GM21619 (cell line): ENCODE measurements at regions not wholly inside any gene's neighbourhood (a gene's known extent, or its start where the extent isn't known, plus 50 kb on each side); places are given as distances from the start of the nearest gene placed in this dataset.

Source experiments
- ATAC-seq: cut with Tn5 transposase; IDR thresholded peaks from one replicate; pipeline ENCODE4 v1.9.1; 2021; ENCODE audit not compliant: unreplicated experiment

DNA sequence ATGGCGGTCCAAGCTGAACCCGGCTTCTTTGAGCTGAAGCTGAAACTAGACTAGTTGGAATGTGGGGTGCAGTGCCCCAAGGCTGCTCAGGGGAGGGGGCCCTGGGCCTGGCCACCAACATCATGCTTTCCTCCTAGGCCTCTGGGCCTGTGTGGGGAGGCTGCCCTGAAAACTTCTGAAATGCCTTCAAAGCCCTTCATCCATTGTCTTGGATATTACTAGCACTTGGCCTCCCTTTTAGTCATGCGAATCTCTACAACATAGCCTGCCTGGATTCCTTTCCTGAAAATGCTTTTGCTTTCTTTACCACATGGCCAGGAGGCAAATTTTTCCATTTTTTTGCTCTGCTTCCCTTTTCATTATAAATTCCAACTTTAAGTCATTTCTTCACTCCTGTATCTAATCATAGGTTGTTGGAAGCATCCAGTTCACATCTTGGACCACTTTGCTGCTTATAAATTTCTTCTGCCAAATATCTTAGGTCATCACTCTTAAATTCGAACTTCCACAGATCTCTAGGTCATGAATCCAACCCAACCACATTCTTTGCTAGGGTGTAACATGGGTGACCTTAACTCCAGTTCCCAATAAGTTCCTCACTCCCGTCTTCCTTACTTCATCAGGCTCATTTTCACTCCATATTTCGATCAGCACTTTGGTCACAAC, 103.4 kb downstream of the DDIT4L start:
- no peak for ATAC-seq

DNA sequence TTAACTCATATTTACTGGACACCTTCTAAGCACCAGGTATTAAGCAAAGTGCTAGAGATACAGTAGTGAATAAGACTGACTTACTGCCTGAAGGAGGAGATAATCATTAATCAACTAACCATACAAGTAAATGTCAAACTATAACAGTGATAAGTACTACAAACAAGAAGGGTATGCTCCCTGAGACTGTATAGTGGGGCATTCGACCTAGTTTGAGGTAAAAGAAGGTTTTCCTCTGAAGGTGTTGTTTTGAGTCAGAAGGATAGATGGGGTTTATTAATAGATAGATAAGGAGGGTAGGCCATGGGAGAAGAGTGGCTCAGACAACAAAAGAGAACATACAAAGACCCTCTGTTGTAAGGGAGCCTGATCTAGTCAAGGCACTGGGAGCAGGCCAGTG, 105.4 kb downstream of the DDIT4L start:
- ATAC-seq = no peak

DNA sequence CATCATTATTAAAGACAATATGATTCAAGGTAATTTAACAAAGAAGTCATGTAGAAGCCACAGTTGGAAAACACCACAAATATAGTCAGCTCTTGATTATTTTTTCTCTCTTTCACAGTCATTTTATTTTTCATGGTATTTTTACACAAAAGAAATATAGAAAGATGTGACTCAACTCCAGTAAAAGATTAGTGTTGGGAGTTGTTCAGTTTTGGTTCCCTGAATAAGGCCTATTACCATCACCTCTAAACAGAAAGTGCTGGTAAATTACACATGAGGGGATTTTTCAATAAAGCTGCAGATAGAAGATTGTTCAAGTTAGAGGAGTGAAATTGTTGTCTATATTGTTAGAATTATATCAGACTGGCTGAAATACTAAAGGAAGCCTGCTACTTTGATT, 107.0 kb downstream of the DDIT4L start:
- ATAC-seq = peak; percentile 41

DNA sequence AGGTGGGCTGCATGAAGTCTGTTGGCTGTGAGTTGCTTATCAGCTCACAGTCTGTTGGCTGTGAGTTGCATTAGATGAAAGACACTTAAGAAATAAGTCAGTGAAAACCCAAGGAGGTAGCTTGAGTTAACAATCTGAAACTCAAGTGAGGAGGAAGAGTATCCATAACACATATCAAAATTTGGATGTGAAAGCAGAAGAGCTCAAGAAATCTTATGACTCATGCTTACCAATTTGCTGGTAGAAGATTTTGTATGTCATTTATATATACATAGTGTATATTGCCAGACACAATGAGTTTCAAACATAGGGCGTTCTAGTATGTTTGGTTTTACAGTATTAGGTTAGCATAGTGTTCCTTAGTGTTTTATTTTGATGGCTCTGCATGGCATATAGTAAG, 107.4 kb downstream of the DDIT4L start:
- peak; percentile 39 for ATAC-seq

DNA sequence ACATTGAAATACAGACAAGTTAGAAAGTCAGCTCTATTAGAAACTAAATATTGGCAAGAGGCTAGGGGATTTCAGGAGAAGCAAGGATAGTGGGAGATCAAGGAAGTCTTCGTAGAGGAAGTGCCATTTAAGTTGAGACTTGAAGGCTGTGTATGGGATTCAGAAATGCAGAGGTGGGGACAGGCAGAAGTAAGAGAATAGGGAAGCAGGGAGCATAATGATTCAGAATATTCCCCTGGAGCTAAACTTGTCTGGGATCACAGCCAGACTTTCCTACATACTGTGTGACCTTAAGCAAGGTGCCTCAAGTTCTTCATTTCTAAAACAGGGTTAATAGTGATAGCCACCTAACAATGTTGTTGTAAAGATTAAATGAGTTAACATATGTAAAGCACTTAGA, 108.8 kb downstream of the DDIT4L start:
- ATAC-seq = no peak

DNA sequence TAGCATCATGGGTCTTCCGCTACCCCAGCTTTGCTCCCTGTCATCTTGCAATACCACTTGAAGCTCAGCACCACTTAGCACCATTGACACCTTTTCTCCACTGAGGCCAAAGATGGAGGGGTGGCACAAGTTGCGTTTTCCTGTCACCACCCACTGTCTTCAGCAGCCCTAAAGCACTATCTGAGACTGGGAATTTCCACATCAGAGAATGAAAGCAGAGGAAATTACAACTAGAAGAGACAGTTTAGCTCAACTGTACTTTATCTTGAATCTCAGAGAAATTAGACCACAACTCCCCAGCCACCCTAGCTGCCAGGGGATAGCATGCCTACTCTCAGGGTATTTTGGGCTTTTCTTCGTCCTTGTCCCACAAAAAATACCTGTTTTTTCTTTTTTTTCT, 111.0 kb downstream of the DDIT4L start:
- no peak for ATAC-seq

DNA sequence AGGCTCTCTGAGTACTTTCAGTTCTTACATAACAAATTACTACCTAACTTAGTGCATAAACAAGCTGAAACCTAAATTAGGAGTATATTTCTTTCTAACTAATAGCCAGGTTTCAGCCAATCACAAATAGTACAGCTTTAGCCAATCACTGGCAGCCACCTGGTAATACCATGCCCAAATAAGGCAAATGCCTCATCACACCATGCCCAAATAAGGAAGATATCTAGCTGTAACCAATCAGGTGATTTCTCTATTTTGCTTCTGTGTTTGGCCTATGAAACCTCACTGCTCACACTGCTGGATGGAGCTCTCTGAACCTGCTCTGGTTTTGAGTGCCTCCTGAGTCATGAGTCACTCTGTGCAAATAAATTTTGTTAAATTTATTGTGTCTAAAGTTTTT, 113.5 kb downstream of the DDIT4L start:
- ATAC-seq = no peak

DNA sequence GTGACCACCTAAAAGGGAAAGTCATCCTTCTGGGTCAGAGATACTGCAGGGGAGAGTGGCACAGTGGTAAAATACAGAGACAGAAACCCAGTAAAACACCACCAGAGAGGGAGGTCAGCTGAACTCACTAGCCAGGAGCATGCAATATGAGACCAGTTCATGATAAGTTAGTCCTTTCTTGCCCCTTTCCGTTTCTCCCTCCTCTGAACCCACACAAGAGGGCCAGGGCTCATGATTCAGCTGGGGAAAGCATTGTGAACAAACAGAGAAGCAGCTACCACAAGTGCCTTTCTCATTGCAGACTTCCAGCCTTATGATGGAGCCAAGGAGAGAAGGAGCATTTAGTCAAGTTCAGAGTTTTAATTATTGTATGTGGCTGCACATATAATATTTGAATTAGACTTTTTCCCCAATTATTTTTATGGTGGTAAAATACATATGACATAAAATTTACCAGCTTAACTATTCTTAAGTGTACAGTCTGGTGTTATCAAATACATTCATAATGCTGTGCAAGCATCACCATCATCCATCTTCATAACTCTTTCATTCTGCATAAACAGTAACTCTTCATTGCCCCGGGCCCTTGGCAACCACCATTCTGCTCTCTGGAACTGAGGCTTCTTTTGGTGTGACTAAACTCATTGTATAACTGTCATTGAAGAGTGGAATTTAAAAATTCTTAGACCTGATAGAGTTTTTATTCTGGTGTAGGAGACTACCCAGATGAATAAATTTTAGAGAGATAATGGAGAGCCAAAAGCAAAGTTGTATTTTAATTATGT, 114.6 kb downstream of the DDIT4L start:
- no peak for ATAC-seq

DNA sequence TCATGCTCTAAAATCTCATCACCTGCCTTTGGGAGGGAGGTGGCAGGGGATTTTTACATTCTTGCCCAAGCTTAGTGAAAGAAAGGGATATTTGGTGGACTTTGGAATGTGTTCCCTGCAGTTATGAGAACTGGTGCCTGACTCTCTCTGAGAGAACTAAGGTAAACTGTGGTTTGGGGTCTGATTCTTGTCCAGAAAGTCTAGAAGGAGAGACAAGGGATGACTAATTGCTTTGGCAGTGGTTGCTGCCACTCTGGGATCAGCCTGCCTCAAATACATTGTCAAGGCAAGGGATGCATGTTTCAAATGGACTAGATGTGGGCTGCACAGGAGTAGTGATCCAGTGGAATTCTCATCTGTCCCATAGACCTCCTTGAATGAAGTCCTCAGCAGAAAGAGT, 115.2 kb downstream of the DDIT4L start:
- ATAC-seq = no peak

DNA sequence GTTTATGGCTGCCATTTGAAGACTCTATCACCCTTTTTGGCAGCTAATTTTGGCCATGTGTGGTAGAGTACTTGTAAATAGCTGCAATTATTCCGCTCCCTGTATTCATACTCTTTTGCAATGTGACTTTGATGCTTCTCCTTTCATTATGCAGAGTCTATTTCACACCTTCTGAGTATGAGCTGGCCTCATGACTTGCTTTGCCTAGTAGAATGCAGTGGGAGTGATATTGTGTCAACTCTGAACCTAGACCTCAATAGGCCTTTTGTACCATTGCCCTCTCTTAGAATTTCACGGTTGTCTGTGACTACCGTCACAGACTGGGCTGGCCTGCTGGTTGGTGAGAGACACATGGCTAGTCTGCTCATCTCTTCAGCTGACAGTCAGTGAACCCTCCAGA, 118.8 kb downstream of the DDIT4L start:
- ATAC-seq = no peak

DNA sequence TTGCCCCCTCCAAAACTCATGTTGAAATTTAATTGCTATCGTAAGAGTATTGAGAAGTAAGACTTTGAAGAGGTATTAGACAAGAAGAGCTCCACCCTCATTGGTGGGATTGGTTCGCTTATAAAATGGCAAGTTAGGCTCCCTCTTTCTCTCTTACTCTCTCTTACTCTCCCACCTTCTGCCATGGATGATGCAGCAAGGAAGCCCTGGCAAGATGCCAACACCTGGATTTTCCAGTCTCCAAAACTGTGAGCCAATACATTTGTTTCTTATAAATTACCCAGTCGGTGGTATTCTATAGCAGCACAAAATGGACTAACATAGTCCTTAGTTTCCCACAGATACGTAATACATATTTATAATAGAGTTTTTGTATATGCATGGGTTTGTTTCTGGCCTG, 119.4 kb downstream of the DDIT4L start:
- ATAC-seq = no peak

DNA sequence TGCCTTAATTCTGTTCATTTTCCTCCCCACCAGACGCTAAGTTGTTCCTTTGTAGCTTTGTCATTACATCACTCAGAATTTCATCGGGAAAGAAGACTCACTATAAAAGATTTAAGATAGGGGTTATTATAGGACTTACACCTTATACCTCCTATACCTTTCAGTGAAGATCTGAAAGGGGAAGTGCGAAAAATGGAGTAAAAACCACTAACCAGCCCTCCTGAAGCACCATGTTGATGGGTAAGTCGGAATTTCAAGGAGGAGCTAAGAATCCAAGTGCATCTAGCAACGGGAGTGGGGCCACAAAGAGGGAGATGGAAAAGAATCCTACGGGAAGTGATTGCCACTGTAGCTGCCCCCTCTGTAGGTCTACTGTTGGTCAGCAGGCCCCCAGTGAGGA, 119.1 kb upstream of the H2AZ1 start:
- no peak for ATAC-seq

DNA sequence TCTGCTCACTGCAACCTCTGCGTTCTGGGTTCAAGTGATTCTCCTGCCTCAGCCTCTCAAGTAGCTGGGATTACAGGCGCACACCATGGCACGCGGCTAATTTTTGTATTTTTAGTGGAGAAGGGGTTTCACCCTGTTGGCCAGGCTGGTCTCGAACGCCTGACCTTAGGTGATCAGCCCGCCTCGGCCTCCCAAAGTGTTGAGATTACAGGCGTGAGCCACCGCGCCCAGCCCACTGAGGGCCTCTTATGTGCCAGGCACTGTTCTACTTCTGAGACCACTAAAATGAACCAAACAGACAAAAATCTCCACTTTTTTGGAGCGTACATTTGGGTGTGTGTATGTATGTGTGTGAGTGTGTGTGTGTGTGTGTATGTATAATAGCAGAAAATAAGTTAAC, 117.2 kb upstream of the H2AZ1 start:
- no peak for ATAC-seq

DNA sequence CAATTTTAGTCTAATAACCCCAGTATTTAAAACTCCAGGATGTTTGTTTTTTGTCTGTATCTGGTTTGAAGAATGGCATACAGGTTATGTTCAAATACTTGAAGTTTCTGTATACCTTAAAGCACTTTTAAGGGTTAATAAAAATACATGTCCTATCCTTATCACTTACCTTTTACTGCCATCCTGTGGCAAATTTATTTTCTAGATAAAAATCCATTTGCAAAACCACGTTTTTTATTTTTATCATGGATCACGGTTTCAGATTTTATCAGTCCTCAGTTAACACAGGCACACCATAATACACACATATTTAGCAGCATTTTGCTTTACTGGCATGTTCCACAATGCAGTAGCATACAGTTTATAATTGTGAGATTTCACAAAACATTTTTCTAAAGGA, 113.3 kb upstream of the H2AZ1 start:
- no peak for ATAC-seq

DNA sequence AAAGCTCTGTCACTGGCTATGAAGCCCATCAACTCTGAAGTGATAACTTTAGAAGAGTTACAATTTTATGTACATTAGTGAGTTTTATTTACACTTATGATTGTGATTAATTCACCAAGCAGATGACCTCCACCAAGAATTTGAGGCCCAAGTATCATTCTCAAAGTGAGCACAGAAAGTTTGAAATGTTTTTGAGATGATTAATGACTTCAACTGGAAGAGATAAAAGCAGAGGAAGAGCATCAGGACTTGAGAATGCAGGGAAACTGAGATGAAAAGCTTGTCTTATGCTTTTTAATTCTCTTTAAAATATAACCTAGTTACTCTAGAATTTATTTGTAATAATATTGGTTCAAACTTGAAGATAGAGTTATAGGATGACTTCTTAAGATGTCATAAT, 112.8 kb upstream of the H2AZ1 start:
- no peak for ATAC-seq

DNA sequence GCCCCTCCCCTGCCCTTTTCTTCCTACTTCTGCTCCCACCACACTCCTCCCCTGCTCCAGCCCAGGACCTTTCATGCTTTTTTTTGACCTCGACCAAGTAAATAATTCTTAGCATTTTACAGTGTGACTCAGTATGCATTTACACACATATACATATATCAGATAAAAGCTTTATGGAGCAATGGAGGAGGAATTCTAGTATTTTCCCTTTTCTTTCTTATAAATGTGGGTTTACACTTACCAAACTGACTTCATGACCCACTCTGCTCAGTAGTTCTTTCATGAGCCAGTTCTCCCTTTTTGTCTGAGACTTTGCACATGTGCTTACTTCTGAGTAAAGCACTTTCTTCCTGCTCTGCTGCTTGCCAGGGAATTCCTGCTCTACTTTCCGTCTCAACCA, 111.8 kb upstream of the H2AZ1 start:
- no peak for ATAC-seq

DNA sequence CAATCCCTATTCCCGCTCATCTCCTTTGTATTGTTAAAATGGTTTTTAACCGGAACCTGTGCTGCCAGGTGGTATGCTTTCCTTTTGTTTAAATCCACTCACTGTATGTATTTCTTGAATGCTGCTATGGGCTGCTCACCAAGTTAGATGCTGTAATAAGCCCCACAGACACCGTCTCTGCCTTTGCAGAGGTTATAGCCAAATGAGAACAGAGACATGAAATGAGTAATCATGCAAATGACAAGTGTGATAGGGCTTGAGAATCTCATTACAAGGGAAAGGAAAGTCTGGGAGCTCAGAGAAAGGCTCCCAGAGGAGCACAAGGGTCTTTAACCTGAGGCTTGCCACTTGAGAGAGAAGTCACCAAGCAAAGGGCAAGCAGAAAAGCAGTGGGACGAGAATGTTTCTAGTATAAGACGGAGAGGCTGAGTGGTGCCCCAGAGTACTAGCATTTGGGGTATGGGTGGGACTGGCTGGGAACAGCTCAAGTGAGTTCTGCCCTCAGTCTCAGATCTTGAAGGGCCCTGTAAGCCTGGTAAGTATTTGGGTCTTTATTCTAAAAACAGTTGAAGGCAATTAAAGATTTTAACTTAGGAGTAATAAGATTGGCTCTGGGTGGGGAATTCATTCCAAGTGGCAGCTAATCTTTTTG, 110.8 kb upstream of the H2AZ1 start:
- peak; percentile 85 for ATAC-seq

DNA sequence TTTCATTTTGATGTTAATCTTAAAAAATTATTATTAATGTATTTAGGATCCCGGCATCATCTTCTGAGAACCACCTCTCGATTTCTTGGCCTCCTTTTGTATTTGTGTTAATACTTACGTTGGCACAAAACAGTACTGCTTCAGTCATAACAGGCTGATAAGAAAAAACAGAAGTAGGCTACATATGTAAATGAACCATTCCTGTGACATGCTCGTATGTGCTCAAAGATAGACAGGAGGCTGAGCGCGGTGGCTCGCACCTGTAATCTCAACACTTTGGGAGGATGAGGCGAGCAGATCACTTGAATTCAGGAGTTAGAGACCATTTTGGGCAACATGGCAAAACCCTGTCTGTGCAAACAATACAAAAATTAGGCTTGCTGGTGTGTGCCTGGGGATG, 109.4 kb upstream of the H2AZ1 start:
- ATAC-seq = no peak

DNA sequence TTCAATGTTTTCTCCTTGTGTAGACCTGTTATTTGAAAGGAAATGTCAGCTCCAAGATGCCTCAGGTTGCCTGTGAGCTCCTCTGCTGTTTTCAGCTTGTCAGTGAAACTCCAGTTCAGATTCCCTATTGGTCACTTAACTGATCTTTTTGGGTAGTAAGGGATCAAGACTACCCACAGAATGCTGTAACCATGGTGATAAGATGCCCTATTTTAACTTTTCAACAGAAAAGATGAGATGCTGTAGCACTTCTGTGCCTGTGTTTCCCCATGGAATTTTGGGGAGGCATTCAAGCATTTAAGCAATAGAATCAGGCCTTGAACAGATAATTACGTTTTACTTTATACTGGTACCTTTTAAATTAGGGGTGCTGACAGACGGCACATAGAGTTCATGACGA, 106.6 kb upstream of the H2AZ1 start:
- no peak for ATAC-seq

DNA sequence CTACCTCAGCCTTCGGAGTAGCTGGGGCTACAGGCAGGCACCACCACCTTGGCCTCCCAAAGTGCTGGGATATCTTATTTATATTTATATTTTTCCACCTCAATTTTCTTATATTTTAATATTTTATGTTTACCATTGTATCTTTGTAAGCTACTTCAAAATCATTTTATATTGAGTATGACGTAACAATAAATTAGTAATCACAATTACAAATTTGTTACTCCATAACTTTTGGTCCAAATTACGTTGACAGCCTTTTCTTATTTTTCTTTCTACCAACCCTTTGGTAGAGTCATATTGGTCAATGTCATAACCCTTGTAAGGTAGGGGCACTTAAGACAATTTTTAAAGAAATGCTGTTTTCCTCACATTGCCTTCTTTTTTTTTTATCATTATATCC, 104.0 kb upstream of the H2AZ1 start:
- ATAC-seq = no peak

DNA sequence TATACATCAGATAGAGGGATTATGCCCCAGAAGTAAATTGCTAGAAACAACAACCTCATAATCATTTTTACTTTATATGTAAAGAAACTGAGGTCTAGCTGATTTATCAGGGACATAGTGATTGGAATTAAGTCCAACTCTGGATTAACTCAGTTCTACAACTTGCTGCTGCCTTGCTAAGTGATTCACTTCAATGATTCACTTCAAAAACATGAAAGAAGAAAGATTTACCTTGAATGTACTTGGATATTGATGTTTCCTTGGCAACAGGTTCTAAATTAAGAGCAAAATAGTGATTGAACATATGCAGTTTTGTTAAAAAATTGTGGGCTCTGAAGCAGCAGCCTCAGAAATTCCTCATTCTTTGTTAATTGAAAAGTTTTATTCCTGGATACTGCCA, 99.8 kb upstream of the H2AZ1 start:
- no peak for ATAC-seq

DNA sequence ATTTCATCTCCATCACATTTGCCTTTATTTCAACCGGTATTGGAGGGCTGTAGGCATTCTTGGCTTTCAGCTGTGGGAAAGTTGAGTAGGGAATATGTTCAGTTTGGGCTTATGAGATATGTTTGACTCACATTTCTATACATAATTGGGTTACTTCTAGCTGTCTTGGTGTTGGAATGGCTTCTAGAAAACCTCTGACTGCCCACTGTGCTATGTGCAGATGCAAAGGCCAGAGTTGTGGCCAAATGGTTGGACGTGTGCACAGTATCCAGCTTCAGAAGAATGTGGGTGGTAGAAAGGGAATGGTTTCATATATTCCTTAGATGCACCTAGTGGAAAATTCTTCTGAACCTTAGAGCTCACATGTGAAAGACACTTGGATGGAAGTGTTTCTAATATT, 92.6 kb upstream of the H2AZ1 start:
- ATAC-seq = no peak
